ENCODE measurements at regions not wholly inside any gene's neighbourhood (a gene's known extent, or its start where the extent isn't known, plus 50 kb on each side); places are given as distances from the start of the nearest gene placed in this dataset.

GRCh38 chr12:130074661-130075406 lies 87.4 kb upstream of the FZD10 start:
- DNase-seq, result no peak

GRCh38 chr12:130075497-130076076 lies 86.7 kb upstream of the FZD10 start:
- DNase-seq, result no peak

DNA sequence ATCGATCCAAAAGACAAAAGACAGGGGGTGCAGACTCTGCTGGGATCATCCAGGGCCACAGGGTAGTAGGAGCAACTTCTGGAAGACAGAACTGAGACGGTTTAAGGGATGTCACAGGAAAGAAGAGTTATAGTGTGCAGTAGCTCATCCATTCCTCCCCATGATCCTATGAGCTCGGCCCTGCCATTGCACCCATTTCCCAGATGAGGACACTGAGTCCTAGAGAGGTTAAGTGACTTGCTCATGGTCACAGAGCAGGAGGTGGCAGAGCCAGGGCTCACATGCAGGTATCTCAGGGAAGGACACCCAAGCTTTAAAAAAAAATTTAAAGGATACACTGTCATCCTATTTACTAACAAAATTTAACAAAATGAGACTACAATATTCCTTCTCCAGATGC lies 86.1 kb upstream of the FZD10 start:
- no peak for DNase-seq

DNA sequence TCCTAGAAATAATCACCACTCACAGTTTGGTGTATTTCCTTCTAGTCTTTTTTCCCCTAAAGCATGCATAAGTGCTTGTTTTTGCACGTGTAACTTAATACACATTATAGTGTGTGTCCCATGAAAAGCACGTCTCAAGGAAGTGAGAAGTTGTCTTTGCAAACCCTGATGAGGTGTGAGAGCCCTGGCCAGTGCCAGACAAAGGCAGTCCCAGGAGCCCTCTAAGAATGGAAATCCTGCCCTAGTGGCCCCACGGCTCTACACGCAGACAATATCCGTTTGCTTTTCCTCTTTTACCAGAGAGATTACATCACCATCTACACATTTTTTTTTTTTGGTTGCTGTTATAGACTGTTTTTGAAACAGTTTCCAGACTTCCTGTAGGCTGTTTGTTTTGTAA lies 85.5 kb upstream of the FZD10 start:
- DNase-seq, result no peak

DNA sequence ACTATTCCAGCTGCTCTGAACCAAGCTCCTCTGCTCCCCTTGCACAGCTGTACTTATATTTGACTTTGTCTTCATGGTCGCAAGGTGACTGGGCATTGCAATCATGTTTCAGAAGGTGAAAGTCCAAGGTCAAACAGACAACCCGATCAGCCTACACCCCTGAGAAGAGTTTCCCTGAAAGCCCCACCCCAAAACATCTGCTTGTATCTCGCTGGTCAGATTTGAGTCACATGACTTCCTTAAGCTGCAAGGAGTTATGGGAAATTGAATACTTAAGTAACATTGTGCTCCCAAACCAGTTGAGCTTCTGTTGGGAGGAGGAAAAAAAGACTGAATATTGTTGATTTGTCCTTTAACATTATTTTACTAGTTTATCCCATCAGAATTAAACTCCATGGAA lies 83.4 kb upstream of the FZD10 start:
- no peak for DNase-seq

GRCh38 chr12:130079279-130079678 lies 83.0 kb upstream of the FZD10 start:
- no peak for DNase-seq

DNA sequence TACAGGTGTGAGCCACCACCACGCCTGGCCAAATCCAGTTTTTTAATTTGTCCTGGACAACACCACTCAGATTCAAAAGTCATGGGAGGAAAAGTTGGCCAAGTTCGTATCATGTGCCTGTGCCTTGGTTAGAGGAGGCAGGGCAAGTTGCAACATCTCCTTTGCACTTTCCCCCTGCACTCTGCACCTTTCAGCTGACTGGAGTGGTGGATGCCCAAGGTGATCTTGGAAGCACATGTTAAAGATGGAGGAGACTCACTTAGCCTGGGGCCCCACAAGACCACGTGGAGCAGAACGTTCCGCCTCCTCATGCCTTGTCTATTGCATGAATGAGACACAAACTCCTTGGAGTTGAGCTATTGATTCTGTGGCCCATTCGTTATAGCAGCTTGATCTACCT lies 82.1 kb upstream of the FZD10 start:
- no peak for DNase-seq

DNA sequence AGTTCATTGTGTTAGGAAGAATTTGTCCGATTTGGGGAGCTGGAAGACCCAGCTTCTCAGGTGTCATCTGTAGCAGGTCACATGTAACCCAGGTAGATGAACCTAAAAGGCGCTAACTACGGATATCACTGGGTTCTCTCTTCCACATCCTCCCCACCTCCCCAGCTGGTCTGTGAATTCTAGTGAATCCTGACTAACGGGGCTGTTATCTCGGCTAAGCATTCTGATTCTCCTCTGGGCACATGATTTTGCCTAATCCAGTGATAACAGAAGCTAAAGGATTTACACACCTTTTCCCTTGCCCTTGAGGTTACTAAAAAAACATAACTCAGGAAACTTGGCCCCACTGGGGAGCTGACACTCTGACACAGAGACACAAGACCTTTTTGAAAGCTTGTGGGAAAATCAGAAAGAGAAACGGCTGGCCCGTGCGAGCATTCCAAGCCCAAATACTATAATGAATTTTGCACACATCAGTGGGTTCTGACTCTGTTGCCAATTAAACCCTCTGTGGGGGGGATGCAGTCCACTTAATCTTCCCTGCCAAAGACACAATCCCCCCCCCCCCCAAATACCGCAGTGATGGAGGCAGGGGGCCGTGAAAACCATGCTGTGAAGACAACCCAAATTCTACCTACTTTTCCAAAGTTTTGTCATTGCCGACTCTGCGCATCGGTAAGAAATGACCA lies 81.0 kb upstream of the FZD10 start:
- DNase-seq, result no peak

DNA sequence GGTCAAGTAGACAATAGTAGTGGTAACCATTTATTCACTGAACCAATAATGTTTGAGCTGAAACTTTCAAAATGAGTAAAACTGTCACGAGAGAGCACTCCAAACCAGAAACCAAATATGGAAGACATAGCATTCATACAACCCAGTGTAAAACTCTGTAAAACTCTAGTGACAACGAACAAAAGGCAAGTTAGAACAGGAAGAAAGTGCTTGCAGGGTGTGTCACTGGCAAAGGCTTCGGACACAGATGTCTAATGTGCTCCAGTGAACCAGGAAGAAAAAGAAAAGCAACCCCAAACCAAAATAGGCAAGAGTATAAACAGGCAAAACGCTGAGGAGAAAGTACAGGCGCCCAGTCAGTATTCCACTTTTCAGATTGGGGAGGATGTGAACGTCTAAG lies 79.3 kb upstream of the FZD10 start:
- DNase-seq, result no peak

DNA sequence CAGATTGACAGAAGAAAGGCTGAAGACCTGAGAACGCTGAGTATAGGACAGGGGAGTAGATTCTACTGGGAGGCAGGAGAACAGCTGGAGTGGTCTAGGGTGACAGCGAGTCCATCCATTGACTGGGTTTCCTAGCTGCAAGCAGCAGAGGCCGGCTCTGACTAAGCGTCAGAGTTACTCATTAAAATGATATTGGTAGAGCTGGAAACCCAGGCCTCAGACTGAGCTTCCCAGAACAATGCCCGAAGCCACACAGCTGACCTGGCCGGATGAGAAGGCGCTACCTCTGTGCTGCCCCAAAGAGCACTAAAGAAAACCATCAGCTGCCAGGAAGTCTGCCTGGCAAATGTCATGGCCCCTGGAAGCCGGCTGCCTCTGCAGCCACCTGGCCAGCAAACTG lies 78.5 kb upstream of the FZD10 start:
- no peak for DNase-seq

DNA sequence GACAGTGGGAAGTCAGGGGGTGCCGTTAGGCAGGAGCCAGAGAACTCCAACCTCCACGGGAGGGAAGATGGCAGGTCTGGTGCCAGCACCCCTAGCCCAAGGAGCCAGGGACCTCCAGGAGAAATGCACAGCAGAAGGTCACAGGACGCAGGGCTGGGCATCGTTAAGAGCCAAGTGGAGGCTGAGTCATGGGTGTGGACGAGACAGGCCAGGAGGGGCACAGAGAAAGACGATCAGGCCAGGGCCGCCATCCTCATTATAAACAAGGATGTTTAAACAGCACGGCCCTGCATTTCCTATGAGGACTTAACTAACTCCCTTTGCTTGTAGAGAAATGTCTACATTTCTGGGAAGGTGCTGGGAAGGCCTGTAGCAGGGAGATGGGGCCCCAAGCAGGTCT lies 77.9 kb upstream of the FZD10 start:
- no peak for DNase-seq

- peak in 1 of 2 donors; percentile 4 for DNase-seq
Measured at GRCh38 chr12:130086248-130086647, 76.0 kb upstream of the FZD10 start.

DNA sequence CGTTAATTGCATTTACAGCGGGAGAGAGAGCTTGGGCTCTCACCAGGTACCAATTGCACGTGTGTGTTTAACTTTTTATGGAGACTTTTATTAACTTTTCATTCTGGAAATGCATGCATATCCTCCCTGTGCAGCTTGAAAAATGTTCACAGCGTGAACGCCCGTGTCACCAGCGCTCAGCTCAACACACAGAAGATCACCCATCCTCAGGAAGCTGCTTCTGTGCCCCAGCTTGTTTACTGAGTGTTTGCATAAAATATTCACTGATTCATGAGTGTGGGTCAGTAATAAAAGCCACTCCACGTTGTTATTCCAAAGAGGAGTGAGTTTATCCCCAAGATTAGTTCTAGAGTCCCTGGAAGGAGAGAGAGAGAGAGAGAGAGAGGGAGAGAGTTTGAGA lies 75.5 kb upstream of the FZD10 start:
- no peak for DNase-seq

DNA sequence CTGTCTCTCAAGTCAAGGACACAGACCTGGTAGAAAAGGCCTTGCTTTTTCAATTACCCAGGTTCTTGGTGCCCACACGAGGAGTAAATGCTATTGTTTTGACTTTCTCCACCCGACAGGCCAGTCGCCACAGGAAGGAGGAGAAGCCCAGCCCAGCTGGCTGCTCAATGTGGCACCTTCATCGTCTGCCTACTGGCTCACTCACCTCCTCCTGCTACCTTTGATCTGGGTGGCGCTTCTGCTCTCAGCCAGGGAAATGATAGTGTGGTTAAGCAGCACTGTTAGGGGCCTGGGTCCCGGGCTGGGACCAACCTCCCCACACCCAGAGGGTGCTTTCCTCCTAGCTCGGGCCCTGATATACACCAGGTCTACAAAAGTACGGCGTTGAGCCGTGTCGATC lies 75.0 kb upstream of the FZD10 start:
- peak in 1 of 2 donors; percentile 3 for DNase-seq

- no peak for DNase-seq
Measured at GRCh38 chr12:130088504-130088903, 73.8 kb upstream of the FZD10 start.

- DNase-seq, result no peak
Measured at GRCh38 chr12:130090542-130090941, 71.7 kb upstream of the FZD10 start.

- DNase-seq, result no peak
Measured at GRCh38 chr12:130093380-130093779, 68.9 kb upstream of the FZD10 start.

GRCh38 chr12:130097342-130097741 lies 64.9 kb upstream of the FZD10 start:
- DNase-seq, result no peak

- no peak for DNase-seq
Measured at GRCh38 chr12:130097798-130098255, 64.4 kb upstream of the FZD10 start.

GRCh38 chr12:130098301-130099005 lies 63.8 kb upstream of the FZD10 start:
- no peak for DNase-seq

DNA sequence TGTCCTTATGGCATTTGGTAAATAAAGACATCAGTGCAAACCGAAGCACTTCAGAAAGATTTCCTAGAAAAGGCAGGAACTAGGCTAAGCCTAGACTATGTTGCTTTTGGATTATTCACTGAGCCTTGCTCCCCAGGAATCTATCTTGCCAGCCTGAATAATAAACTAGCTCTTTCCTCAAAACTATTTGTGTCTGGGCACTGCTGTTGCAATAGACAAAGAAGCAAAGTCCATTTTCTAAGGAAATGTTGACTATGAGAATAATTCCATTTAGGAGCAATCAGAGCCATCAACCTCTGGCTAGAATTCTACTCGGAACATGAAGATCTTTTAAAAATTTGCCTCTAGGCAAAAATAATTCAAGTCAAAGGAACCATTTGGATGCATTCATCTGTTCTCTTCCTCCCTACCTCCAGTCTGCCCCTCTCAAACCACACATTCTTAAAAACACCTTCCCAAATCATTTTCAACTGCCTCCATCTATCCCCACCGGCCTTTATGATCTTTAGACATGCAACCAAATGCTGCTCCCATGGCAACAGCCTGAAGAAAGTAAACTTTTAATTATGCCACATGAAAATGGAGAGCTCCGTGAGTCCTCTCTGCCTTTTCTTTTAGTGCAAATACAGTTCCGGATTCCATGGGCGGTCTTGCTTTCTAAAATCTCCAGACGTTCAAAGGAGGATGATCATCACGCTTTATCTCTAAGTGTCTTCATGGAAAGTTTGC lies 61.5 kb upstream of the FZD10 start:
- no peak for DNase-seq

DNA sequence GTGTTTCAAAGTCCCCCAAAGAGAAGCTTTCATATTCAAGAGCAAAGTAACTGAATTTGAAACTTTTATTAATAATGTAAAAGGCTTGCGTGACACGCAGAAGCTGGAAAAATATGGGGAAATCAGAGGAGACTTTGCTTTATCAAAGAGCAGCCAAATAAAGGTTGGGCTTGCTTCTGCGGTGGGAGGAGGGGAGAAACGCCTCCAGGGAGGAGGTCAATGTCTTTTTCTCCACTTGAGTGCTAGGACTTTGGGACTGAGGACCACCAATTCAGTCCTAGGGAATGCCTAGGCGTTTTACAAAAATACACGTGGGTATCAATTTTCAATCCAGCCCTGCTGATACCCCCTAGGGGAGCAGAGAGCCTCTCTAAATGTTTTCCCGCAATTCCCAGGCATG lies 60.9 kb upstream of the FZD10 start:
- no peak for DNase-seq

DNA sequence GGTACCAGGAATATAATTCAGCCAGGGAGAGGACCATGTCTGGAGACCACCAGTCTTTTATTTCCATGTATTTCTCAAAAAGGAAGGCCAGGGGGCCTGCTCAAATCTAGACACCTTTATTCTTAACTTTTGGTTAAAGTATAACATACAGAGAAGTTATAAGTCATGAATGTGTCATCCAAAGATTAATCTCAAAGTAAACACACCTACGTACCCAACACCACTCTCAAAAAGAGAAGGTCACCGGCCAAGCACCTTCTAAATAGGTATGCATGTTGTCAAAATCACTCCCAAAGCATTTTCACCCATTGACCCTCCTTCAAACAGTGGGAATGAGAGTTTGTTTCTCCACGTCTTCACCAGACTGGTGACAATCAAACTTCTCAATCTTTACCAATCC lies 60.0 kb upstream of the FZD10 start:
- DNase-seq, result no peak

Data from activated CD4-positive, alpha-beta T cell treated with anti-CD3 and anti-CD28 coated beads for 4 hours (primary cell).